B cell (primary cell): ENCODE measurements at regions not wholly inside any gene's neighbourhood (a gene's known extent, or its start where the extent isn't known, plus 50 kb on each side); places are given as distances from the start of the nearest gene placed in this dataset.

Source experiments
- CTCF ChIP-seq: fragments of 200-600 bp; IDR thresholded peaks from one replicate; pipeline ENCODE4 v1.8.0; 2022; ENCODE audit warnings: antibody characterized with exemption, mild to moderate bottlenecking
- EZH2 ChIP-seq: IDR thresholded peaks from 2 replicates; pipeline ENCODE4 v1.6.1; 2012; ENCODE audit warnings: borderline replicate concordance, low read depth, mild to moderate bottlenecking, moderate library complexity, low read length; ENCODE audit not compliant: insufficient read depth, poor library complexity, severe bottlenecking

- TF ChIP-seq CTCF (no peak), EZH2 (no peak)
Measured at GRCh38 chr19:31406106-31406505, 56.9 kb upstream of the TSHZ3 start.
